Esophagus muscularis mucosa (tissue), 4 donors: ENCODE measurements at regions not wholly inside any gene's neighbourhood (a gene's known extent, or its start where the extent isn't known, plus 50 kb on each side); places are given as distances from the start of the nearest gene placed in this dataset.
"Not testable (repeated sequence)": the region's sequence is repeated elsewhere in the genome, so short reads cannot be mapped to it uniquely, and the experiment has no call there.

Source experiments
- DNase-seq: peaks from one replicate; pipeline ENCODE4 v3.0.0-alpha.2; 2017; ENCODE audit errors: extremely low spot score
- H3K27ac ChIP-seq, 4 donors: fragments of 200-600 bp; sonication (generic); replicated peaks in 1 of 4; 1 replicate in 3 of 4; 2 replicates in 1 of 4; pipeline ENCODE4 v1.5.1; 2016 to 2019; ENCODE audit warnings: mild to moderate bottlenecking in 1 of 4
- H3K27me3 ChIP-seq, 4 donors: fragments of 200-600 bp; sonication (generic); one replicate each; pipeline versions ENCODE4 v1.5.1 to v1.6.0; 2016 to 2019
- H3K36me3 ChIP-seq, 4 donors: fragments of 200-600 bp; sonication (generic); one replicate each; pipeline ENCODE4 v1.5.1; 2016 to 2019
- H3K4me1 ChIP-seq, 4 donors: fragments of 200-600 bp; sonication (generic); one replicate each; pipeline ENCODE4 v1.5.1; 2016 to 2019
- H3K4me3 ChIP-seq, 4 donors: fragments of 200-600 bp; sonication (generic); 1 replicate in 2 of 4; 2 replicates in 2 of 4; pipeline ENCODE4 v1.5.1; 2016 to 2019; ENCODE audit warnings: mild to moderate bottlenecking in 4 of 4, moderate library complexity in 1 of 4
- H3K9me3 ChIP-seq, 4 donors: fragments of 200-600 bp; sonication (generic); 1 replicate in 3 of 4; 2 replicates in 1 of 4; pipeline ENCODE4 v1.5.1; 2016 to 2019
- CTCF ChIP-seq, 3 experiments: fragments of 200-600 bp in 2 of 3; fragments of 450-650 bp in 1 of 3; sonication (generic) in 2 of 3; IDR thresholded peaks; one replicate each; pipeline ENCODE4 v1.5.1; 2017 to 2019; ENCODE audit warnings: antibody characterized with exemption in 3 of 3, mild to moderate bottlenecking in 2 of 3, moderate library complexity in 1 of 3
- EP300 ChIP-seq: sonication (generic); formaldehyde crosslinking; IDR thresholded peaks from one replicate; pipeline ENCODE4 v1.6.1; 2017; ENCODE audit warnings: antibody characterized with exemption
- POLR2A ChIP-seq: fragments of 450-650 bp; IDR thresholded peaks from one replicate; pipeline ENCODE4 v1.6.1; 2017; ENCODE audit warnings: antibody characterized with exemption, moderate library complexity, mild to moderate bottlenecking, low read depth
- POLR2AphosphoS5 ChIP-seq, 2 donors: sonication (generic); formaldehyde crosslinking; IDR thresholded peaks; one replicate each; pipeline ENCODE4 v1.6.1; 2017; ENCODE audit warnings: antibody characterized with exemption in 2 of 2
- WGBS: methylation state at CpG from one replicate; pipeline ENCODE4 v1.1.5; 2018; 5-methylcytosine and 5-hydroxymethylcytosine counted together
- intact Hi-C: fragments of 100-400 bp; cut with DNase I; formaldehyde crosslinking; loops from one replicate; pipeline ENCODE4 v1.15.1; 2023

- Histone ChIP-seq H3K4me1 (peaks cover 0 to 21% (median 16%) of the 10 kb centered on the region in 4 donors), H3K27ac (no peak overlapping the region), H3K4me3 (no peak overlapping the region), H3K9me3 (peaks cover 0 to 20% (median 15%) of the 10 kb centered on the region in 4 donors), H3K27me3 (peaks cover 0 to 4% (median 0%) of the 10 kb centered on the region in 4 donors), H3K36me3 (no peaks in the 10 kb centered on the region)
- DNase-seq, result no peak
- intact Hi-C loops, result no loop called here
- no peak for TF ChIP-seq POLR2A
- TF ChIP-seq EP300, result no peak
Observed at GRCh38 chr9:134530724-134531123, 110.9 kb upstream of the COL5A1 start.

- intact Hi-C loops, result no loop called here
- no peak overlapping the region for H3K27ac ChIP-seq
- peaks cover 0 to 20% (median 15%) of the 10 kb centered on the region in 4 donors for H3K9me3 ChIP-seq
- peaks cover 0 to 17% (median 15%) of the 10 kb centered on the region in 4 donors for H3K4me1 ChIP-seq
- DNase-seq, result no peak
- H3K27me3 ChIP-seq, result peaks cover 0 to 4% (median 0%) of the 10 kb centered on the region in 4 donors
- 70% methylated on average over 8 of the region's 9 CpGs for WGBS
- H3K36me3 ChIP-seq, result no peaks in the 10 kb centered on the region
- TF ChIP-seq POLR2AphosphoS5 (IDR thresholded peaks at IDR 0.05) (no peak), EP300 (no peak), POLR2A (no peak), CTCF (IDR thresholded peaks at IDR 0.05) (no peak)
- no peak overlapping the region for H3K4me3 ChIP-seq
Observed at GRCh38 chr9:134531220-134531970, 110.2 kb upstream of the COL5A1 start.

GRCh38 chr9:134532084-134532483 is 109.5 kb upstream of the COL5A1 start:
- peaks cover 0 to 17% (median 15%) of the 10 kb centered on the region in 4 donors for H3K4me1 ChIP-seq
- H3K9me3 ChIP-seq, result peaks cover 0 to 20% (median 15%) of the 10 kb centered on the region in 4 donors
- H3K27ac ChIP-seq, result no peak overlapping the region
- intact Hi-C loops, result no loop called here
- peaks cover 0 to 11% (median 0%) of the 10 kb centered on the region in 4 donors for H3K27me3 ChIP-seq
- 62% methylated on average over 12 of the region's 12 CpGs for WGBS
- TF ChIP-seq POLR2AphosphoS5 (IDR thresholded peaks at IDR 0.05) (no peak), POLR2A (no peak), CTCF (IDR thresholded peaks at IDR 0.05) (no peak), EP300 (no peak)
- H3K4me3 ChIP-seq, result no peak overlapping the region
- H3K36me3 ChIP-seq, result no peaks in the 10 kb centered on the region
- DNase-seq, result no peak

GRCh38 chr9:134532661-134533060 is 108.9 kb upstream of the COL5A1 start:
- peaks cover 0 to 21% (median 17%) of the 10 kb centered on the region in 4 donors for H3K4me1 ChIP-seq
- DNase-seq, intact Hi-C loops, H3K27ac ChIP-seq, H3K36me3 ChIP-seq, H3K4me3 ChIP-seq: not testable (repeated sequence)
- peaks cover 0 to 20% (median 15%) of the 10 kb centered on the region in 4 donors for H3K9me3 ChIP-seq
- WGBS, result 97% methylated on average over 9 of the region's 9 CpGs
- peaks cover 0 to 14% (median 0%) of the 10 kb centered on the region in 4 donors for H3K27me3 ChIP-seq

- intact Hi-C loops, result no loop called here
- Histone ChIP-seq H3K27ac (no peak overlapping the region), H3K4me1 (peaks cover 0 to 32% (median 25%) of the 10 kb centered on the region in 4 donors), H3K4me3 (no peak overlapping the region), H3K36me3 (no peaks in the 10 kb centered on the region), H3K9me3 (peaks cover 0 to 20% (median 15%) of the 10 kb centered on the region in 4 donors), H3K27me3 (peaks cover 0 to 14% (median 0%) of the 10 kb centered on the region in 4 donors)
- no peak for DNase-seq
- whole genome bisulfite sequencing, result 67% methylated on average over 27 of the region's 28 CpGs
- TF ChIP-seq POLR2AphosphoS5 (IDR thresholded peaks at IDR 0.05) (no peak), POLR2A (no peak), EP300 (no peak), CTCF (IDR thresholded peaks at IDR 0.05) (no peak)
Observed at GRCh38 chr9:134533850-134534588, 107.6 kb upstream of the COL5A1 start.
